MM.1S (cell line): ENCODE measurements at regions not wholly inside any gene's neighbourhood (a gene's known extent, or its start where the extent isn't known, plus 50 kb on each side); places are given as distances from the start of the nearest gene placed in this dataset.

Experiments
- CTCF ChIP-seq: fragments of 300-600 bp; sonication (generic); IDR thresholded peaks from 2 replicates; pipeline ENCODE4 v1.5.1; 2016; ENCODE audit warnings: antibody characterized with exemption, low read length, mixed read lengths
- EZH2 ChIP-seq: fragments of 300-600 bp; sonication (generic); optimal IDR thresholded peaks from 2 replicates; pipeline ENCODE3; 2017; ENCODE audit warnings: low read depth, mild to moderate bottlenecking, antibody characterized with exemption, low read length, mixed read lengths
- EZH2phosphoT487 ChIP-seq: fragments of 300-600 bp; sonication (generic); IDR thresholded peaks from 2 replicates; pipeline ENCODE4 v1.6.1; 2018; ENCODE audit warnings: antibody characterized with exemption, low read length

GRCh38 chr1:34587761-34588160 lies 167.1 kb upstream of the GJB5 start:
- TF ChIP-seq EZH2: no peak
- no peak for TF ChIP-seq CTCF
- TF ChIP-seq EZH2phosphoT487: no peak
